MV-4-11 (cell line): ENCODE measurements at regions not wholly inside any gene's neighbourhood (a gene's known extent, or its start where the extent isn't known, plus 50 kb on each side); places are given as distances from the start of the nearest gene placed in this dataset.
"Not testable (repeated sequence)": the region's sequence is repeated elsewhere in the genome, so short reads cannot be mapped to it uniquely, and the experiment has no call there.

Experiments
- DNase-seq: peaks from one replicate; lab custom pipeline; 2025; lab: John Stamatoyannopoulos, UW

DNA sequence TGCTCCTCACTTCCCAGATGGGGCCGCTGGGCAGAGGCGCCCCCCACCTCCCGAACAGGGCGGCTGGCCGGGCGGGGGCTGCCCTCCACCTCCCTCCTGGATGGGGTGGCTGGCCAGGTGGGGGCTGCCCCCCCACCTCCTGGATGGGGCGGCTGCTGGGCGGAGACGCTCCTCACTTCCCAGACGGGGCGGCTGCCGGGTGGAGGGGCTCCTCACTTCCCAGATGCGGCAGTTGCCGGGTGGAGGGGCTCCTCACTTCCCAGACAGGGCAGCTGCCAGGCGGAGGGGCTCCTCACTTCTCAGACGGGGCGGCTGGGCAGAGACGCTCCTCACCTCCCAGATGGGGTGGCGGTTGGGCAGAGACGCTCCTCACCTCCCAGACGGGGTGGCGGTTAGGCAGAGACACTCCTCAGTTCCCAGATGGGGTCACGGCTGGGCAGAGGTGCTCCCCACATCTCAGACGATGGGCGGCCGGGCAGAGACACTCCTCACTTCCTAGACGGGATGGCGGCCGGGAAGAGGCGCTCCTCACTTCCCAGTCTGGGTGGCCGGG, 428.8 kb downstream of the FGF13 start:
- DNase-seq: not testable (repeated sequence)

DNA sequence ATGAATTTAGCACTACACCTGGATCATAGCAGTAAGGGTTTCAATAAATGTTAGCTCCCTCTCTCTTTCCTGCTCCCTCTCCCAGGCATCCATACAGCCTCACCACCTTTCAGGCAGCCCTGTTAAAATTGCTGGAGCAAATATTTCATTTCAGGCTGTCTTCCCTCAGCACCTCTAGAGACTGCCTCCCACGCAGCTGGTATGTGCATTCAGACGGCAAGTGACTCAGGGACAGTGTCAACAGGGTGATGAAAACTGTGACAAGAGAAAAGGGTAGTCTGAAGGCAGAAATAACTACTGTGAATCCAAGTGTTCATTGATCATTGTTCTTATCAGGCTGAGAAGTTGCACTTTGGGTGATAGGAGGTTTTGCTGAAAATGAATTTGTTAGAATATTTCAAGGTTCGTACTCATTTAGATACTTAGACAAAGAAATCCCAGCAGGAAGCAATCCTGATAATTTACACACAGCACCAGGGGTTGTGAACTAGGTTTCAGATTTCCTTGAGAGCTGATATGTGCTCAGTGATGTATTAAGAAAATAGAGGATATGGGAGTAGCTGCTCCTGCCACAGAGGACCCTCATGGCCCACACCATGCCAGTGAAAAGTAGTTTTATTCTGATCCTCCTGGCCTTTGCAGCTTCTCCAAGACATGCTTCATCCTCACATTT, 424.2 kb downstream of the FGF13 start:
- DNase-seq: peak; percentile 4

DNA sequence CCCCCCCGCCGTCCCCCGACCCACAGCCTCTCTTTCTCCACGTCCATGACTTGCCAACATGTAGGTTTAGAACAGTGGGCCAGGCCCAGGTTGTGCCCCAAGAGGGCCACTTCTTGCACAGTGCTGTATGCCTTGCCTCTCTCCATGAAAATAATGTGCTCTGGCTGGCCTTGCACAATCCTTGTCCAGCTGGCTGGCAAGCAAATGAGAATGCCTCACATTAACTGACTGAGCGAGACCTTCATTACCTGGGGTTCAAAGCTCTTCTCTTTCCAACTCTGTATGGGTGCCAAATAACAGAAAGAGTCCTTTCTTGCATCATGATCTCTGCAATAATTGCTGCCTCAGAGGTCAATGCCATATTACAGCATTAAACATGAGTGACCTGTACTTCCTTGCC, 416.6 kb downstream of the FGF13 start:
- DNase-seq: no peak

DNA sequence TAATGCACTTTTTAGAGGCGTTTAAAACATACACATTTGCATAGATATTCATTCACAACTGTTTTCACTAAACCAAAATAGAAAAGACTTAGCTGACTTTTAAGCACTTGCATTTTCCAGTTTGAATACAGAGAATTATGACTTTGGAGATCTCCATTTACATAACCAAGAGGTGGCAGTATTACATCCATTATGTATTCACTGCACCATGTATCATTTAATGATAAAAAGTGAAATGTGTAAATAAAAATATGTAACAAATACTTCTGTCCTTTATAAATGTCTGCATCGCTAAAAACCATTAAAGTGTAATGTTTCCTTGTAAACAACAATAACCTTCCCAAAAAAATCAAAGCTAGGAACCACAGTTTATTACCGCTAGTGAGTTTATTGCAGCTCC, 413.2 kb downstream of the FGF13 start:
- peak; percentile 14 for DNase-seq

DNA sequence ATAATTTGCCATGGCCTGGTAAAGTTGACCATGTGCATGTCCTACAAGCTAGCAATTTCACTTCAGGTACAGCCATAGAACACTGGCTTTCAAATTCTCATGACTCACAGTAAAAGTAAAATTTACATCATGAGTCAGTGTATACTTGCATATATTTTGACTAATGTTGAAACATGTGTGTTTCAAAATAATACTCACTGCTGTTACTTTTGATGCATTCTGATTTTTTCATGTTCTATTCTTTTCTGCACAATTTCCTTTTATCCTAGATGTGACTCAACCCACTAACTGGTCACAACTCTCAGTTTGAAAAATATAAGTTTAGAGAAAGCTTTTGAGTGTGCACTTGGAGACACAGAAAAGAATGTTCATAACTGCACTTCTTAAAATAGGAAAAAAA, 365.7 kb downstream of the FGF13 start:
- DNase-seq: no peak

DNA sequence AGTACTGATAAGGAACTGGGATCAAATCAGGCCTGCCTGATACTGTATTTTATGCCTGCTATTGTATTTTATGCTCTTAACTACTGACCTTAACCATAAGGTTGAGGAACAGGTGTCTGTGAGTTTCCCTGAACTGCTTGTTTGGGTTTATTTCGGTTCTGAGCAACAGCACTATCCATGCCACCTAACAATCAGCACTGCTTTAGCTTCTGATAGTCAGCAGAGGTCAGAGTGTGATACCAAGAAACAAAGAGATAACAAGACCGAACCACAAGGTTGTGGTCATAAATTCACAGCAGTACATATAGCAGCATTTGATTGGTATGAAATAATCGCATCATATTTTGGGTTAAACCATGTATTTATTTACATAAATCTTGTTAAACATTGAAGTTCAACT, 362.2 kb downstream of the FGF13 start:
- no peak for DNase-seq

DNA sequence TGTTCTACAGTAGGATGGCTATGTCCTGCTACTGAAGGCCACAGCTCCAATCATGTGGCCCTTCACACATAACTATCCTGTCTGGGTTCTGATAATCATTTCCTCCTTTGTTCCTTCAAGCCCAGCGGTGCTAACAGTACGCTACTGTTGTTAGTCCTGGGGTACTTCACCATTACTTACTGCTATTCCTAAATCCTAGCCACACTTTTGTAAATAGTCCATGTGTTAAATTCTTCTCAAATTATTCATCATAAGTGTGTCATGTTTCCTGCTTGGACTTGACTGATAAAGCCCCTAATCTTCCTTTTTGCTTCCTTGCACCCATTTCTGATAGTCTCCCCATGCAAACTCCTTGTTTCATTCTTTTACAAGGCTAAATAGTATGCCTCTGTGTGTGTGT, 332.6 kb downstream of the FGF13 start:
- DNase-seq: no peak

DNA sequence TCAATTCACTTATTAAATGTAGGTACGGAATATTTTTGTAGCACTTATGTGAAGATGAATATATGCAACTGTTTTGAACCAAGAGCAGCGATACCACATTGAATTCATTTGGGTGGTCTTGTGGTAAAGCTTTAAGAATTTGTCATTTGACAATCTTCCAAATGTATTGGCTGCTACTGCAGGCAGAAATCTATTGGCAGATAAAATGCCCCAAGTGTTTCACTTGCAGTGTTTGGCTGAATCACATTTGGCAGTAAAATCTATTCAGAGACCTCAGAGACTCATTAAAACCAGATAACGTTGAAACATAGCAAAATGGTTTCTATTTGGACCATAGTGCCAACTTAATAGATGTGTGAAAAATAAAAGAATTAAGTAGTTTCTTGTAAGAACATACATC, 303.4 kb downstream of the FGF13 start:
- DNase-seq: no peak

DNA sequence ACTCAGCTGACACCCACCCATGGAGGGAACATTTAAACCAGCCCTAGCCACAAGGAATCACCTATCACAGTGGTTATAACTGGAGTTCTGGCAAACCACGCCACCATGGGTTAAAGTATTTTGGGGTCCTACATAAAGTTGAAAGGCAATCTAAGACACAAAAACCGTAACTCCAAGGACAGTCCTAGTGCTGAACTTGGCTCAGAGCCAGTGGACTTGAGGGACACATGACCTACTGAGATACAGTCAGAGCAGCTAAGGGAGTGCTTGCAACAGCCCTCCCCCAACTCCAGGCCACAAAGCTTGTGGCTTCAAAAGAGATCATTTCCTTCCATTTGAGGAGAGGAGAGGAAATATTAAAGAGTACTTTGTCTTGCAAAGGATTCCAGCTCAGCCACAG, 300.5 kb downstream of the FGF13 start:
- peak; percentile 50 for DNase-seq
